GM21619 (cell line): ENCODE measurements at regions not wholly inside any gene's neighbourhood (a gene's known extent, or its start where the extent isn't known, plus 50 kb on each side); places are given as distances from the start of the nearest gene placed in this dataset.

Source experiments
- ATAC-seq: cut with Tn5 transposase; IDR thresholded peaks from one replicate; pipeline ENCODE4 v1.9.1; 2021; ENCODE audit not compliant: unreplicated experiment

DNA sequence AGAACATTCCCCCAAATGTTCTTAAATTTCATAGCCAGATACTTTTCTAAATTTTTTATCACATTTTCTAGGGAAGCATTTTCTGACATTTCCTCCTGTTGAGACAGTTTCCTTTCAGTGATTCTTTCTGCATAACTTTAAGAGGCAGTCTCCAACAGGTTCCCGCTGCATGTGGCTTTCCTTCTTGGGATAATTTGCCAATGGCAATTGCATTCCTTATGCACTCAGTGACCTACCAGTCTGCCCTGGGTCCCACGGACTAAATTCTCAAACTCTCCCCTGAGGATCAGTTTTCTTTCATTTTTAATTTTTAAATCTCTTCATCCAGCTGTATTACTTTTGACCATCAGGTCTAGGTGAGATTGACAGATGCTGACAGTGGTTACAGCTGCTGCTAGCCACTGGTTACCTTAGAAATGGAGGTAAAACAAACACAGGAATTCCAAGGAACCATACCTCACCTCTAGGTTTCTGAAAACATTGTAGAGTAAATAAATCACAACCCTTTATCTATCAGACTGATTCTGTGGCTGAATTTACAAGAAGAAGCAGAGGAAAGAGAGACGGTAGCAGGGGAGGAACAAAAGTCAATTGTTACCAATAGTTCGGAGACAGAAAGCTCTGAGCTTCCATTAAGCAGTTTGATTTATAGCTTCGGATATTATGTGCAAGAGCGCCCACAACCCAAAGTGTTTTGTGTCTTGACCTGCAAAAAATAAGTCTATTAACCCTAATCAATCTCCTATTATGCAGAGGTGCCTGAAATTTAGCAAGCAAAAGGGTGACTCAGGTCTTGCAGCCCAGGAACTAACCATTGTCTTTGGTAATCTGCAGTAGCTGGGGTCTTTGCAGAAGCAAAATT is 216.0 kb downstream of the PMP22 start:
- no peak for ATAC-seq

DNA sequence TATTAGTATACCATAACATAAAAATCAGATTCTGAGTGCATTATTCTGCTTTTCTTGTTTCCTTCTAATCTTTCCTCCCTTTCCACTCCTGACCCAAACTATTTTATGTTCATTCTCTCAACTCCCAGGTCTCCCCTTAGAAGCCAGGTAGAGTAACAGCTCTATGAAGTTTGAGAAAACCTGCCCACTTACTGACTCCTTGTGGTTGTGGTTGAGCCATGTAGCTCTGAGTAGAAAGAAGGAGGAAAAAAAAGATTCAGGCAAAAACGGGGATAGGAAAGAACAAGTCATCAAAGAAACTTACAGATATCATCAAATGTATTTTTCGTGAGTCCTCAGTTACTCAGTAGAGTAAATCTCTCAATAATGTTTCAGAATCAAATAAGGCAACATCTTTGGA is 216.7 kb downstream of the PMP22 start:
- no peak for ATAC-seq

DNA sequence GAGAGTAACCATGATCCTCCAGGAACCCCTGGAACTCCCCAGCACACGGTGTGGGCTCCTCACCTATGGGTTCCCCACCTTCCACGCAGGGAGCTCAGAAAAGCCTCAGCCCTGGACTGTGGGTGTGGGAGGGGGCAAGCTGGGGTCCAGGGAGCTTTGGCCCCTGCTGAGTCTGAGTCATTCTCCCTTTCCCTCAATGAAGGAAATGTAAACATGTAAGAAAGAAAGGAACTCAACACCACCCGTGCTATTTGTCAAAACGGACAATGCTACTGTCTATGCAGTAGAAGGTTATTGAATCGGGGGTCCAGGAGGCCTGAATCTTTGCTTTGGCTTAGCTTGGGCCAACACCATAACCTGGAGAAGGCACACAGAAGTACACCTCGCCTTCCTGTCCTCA is 222.8 kb downstream of the PMP22 start:
- no peak for ATAC-seq

DNA sequence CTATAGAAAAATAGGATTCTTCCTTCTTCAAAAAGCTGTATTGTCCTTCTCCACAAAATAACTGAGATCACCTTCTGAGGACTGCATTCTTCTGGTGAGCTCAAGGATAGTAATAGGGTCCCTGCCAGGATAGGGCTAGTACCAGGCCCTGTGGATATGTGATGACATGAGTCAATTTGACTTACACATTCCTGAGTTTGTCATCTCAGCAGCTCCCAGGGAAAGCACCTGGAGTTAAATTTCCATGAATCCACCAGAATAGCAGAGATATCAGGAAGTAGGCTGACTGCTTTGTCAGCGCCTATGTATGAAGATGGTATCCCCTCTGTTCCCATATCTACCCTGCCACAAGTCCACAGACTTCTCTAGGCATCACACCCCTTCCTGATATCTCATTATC is 225.8 kb downstream of the PMP22 start:
- ATAC-seq: no peak

DNA sequence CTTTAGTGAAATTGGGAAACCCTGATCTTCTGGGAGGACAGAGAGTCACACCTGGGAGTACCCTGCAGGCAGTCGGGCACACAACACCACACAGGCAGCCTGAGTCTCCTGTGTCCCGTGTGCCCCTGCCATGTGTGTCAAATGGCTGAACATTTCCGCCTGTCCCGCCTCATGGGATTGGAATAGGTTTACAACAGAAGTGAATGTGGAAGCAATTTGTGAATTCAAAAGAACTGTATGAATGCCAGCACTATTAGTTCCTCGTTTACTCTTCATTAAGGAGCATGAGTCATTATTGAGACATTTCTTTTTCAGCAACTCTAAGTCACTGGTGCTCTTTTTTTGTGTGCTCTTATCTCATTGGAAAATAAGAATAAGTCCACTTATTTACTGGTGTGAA is 226.5 kb downstream of the PMP22 start:
- ATAC-seq: no peak

DNA sequence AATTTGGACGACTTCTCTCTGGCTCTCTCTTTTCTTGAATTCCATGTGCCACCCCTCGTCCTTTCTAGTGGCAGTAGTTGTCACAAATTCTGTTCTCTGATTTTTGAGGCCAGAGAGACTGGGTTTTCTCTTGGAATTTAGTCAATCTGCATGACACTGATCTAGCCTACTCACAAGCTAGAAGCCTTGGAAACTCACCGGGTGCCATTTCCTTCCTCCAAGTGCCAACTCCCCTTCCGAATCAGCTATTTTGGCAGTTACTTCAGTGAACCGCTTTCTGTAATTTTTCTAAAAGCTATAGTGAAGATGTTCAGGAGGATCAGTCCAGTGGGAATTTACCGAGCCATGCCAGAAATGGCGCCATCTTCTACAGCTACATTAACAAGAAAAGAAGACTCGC is 228.9 kb downstream of the PMP22 start:
- no peak for ATAC-seq

DNA sequence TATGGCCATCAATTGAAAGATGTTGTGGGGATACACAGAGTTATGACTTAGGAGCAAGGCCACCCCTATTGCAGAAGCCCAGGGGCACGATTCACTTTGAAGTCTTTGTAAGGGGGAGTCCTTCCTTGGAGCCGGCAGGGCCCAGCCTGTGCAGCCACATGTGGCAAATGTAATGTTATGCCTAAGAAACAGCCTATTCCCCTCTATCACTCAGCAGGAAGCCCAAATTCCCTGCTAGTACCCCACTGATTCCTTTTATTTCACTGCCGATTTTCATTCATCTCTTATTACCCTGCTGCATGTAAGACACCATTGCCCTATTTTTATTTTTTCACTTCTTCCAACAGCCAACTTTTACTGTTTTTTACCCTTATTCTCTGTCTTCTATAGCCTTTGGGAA is 233.2 kb downstream of the PMP22 start:
- no peak for ATAC-seq

DNA sequence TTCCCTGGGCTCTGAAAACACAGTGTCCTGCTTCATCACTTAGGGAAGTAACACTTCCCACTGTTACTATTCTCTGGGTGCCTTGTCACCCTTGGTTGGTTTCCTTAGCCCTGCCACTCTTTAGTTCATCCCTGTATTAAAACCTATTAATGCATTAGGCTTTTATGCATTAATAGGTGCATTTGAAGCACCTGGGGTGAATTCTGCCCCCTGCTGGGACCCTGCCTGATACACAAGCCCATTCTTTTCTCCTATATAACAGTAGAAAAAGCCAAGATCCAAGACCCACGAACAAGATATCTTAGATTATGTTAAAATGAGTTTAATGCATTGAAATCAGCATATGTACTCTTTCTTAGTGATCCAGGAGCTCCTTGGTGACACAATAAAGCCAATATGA is 235.7 kb downstream of the PMP22 start:
- no peak for ATAC-seq

DNA sequence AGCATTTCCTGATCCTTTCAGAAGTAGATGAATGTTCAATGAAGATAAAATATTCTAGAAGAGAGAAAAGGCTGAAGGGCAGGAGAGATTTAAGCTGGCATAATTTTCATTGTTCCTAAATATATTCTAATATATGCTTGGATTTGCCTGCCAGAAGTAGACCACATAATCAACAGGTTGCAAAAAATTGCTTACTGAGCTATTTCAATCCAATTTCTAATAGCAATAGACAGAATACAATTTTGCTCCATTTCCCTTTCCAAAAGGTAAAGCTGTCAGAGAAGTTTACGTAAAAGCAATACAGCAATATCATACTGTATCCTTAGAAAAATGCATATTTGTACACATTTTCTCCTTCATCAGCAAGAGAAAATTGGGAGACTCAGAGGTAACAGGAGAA is 237.3 kb downstream of the PMP22 start:
- no peak for ATAC-seq

DNA sequence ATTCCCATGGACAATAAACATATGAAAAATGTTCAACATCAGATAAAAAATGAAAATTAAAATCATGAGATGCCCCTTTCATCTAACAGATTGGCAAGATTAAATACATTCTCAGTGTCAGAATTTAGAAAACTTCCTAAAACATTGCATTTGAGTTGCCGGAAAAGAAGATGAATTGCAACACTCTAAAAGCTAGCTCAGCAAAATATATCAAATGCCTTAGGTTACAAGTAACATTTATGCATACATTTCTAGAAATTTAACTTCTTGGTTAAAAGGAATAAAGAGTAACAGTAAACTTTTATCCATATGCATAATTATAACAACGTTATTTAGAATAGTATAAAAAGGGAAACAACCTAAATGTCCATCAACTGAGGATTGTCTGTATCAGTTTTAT is 239.0 kb downstream of the PMP22 start:
- ATAC-seq: no peak

DNA sequence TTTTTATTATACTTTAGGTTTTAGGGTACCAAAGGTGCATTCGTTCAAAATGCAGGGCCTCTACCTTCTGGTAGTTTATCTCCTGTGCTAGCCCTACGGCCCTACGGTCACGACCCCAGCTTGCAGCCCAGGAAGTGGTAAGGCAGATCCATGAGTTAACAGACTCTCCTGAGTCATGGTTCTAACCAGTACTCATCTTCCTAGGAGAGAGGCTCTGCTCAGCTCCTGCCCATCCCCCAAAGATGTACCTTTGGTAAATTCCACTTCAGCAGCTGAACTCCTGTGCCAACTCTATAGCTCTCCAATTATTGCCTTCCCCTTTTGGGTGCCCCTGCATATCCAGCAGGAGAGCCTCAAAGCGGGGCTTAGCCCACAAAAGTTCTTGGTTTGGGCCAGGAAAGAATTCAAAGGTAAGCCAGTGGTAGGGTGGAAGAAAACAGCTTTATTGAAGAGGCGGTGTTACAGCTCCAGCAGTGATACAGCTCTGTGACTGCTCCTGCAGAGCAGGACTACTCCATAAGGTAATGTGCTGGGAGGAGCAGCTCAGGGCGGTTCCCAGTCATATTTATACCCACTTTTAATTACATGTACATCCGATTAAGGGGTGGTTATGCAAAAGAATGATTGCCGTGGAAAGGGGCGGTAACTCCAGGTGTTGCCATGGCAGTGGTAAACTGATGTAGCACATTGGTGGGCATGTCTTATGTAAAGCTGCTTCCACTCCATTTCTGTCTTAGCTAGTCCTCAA is 241.4 kb downstream of the PMP22 start:
- no peak for ATAC-seq

DNA sequence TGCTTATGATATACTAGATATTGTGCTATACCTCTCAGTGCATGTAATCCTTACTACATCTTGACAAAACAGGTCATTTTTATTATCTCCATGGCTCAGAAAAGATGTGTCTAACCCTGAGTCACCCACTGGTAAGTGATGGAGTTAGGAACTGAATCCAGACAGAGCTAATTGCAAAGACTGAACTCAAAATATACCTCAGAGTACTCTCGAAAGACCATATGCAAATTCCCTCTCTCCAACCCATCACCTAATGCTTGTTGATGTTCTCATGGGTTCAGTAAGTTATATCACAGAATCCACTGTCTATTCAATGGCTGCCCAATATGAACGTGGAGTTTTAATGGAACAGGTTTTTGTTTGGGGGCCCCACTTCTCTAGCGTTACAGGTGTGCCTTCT is 246.0 kb downstream of the PMP22 start:
- ATAC-seq: no peak

DNA sequence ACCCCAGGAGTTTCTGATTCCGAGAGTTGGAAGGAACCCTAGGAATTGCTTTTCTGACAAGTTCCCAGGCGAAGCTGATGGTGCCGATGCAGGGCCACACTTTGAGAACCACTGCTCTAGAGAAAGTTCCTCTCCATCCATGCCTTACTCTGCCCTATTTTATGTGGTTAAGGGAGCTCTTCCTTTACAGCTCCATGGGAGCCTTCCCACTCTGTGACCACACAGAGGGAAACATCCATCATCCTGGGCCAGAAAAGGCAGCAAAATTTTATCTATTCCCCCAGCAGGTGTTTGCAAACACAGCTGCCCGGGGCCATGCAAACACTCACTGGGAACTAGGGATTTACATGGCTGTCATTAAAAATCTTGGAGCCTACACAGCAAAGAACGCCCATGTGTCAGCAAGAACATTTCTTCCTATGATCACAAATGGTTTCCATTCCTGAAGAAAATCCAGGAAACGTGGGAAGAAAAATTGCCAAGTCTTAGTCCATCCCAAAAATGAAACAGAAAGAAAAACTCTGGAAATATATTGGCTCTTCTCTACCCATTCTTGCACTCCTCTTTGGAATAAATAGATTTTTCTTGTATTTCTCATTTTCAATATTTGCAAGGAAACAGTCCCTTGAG is 252.7 kb downstream of the PMP22 start:
- ATAC-seq: no peak

DNA sequence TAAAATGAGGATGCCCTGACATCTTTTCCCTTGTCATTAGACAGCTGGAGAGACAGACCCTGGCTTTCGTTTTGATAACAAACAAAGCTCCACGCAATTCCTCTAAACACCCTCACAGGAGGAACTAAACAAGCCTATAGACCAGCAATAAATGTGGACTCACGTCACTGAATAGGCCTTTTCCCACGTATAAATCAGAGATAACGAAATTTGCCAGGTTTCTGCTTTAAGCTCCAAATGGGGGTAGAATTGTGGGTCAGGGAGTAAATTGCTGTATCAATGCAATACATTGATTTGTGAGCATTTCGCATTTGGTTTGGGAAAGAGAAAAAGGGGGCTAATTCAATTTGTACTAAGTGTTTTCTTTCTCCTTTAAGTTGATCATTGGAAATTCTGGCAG is 256.0 kb downstream of the PMP22 start:
- ATAC-seq: no peak

DNA sequence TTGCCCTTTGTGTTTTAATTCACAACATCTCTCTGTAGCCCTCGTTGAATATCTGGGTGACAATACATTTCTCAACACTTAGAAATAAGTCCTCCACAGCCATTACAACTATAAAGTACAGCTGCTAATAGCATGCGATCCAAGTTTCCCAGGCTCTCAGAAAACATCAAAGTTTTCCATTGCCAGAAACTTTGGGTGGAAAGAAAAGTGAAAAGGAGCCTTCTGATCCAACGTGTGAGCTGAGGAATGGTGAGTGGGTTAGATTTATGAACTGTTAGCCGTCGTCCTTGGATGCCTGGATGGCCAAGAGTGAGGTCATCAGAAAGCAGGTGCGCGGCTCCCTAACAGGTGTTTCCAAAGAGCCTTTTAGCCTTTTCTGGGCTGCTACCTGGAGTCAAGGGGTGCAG is 258.0 kb downstream of the PMP22 start:
- ATAC-seq: no peak

DNA sequence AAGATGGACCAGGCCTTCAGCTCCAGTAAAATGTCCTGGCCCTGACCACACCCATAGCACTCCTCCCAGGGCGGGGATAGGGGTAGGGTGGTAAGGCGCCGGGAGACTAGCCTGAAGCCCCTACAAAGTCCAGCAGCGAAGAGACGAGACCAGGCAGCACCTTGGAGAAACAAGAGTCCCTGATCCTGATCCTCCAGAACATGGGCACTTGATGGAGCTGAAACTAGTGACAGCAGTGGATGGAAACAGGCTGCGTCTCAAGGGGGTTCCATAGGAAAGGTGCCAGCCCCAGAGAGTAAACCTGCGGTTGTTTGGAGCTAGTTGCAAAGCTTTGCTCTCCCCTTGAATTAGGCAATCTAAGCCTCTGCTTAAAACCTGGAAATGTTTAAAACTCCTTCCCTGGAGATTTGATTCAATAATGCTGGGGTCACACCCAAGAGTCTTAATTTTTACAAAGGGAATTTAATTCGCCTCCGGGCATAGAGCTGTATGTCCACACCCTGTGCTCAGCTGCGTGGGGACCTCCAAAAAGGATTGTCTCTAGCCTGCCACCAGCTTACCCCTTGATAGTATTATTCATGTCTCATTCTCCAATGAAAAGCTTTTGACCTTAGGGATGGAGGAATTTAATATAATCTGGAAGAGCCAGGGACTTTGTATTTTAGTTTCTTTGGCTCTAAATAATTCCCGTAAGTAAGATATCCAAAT is 258.6 kb downstream of the PMP22 start:
- no peak for ATAC-seq

DNA sequence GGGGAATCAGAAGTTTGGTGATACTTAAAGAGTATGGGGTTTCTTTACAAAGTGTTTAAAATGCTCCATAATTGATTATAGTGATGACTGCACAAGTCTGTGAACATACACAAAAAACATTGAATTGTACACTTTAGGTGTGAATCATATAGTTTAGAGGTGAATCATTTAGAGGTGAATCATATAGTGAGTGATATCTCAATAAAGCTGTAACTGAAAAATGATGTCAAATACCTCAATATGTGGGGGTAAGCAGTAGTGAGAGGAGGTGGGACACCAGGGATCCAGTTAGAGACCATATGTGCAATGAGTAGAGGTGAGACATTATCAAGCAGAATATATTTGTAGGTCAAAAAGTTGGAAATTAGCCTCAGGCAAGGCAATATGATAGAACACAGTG is 264.5 kb downstream of the PMP22 start:
- ATAC-seq: no peak

DNA sequence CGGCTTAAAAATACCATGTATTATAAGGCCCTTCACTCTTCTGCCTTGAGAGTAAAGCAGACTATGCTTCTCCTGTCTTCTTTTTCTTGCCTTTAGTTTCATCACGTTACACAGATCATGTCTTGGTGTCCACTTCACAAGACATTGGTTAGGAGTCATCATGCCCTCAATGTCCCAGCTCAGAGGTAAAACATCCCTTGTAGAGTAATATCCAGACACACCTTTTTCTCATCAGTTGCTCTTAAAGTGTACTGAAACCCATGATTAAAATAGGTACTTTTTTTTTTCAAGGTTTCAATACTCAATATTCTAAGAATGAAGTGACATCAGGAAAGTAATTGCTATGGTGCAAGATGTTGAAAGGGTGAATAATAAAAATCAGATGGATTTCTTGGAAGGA is 267.8 kb downstream of the PMP22 start:
- no peak for ATAC-seq

DNA sequence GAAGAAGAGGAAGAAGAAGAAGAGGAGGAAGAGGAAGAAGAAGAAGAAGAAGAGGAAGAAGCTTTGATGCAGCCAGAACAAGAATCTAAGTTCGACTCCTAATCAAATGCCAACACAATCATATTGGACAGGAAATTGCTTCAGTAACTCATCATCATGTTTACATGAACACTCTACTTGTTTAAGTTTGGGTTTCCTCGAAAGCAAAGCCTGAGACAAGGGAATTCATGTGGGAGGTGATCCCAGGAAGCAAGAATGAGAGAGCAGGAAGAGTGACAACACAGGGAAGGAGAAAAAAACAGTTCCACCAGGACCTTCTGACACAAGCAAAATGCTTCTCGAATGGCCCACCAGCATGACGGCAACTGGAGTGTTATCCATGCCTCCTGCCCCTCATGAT is 279.0 kb downstream of the PMP22 start:
- no peak for ATAC-seq

DNA sequence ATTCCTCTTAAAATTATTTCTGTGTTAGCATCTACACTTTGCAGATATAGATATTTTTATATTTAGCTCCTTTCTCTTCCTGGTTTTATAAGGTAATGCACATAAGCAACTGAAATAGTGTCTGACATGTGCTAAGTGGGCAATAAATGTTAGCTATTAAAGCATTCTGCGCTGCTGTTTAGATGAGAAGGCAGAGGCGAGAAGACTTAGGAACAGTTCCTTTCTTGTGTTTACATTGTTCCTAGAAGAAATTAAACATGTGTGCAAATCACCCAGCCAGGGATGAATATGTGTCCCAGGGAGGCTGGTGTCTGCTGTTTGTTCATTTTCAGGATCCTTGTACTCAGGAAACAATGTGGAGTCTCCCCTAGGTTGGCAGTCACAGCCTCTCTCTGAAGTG is 292.3 kb downstream of the PMP22 start:
- no peak for ATAC-seq

DNA sequence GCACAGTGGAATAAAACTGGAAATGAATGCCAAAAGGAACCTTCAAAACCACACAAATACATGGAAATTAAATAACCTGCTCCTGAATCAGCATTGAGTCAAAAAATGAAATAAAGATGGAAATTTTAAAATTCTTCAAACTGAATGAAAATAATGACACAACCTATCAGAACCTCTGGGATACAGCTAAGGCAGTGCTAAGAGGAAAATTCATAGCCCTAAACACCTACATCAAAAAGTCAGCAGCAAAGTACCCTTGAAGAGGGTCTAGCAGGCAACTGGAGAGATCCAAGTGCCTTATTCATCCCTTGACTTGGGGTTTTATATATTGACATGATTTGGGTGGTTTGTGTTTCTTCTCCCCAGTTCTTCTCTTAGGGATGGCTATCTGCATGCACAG is 294.1 kb downstream of the PMP22 start:
- ATAC-seq: no peak
